H1 (cell line): ENCODE measurements at regions not wholly inside any gene's neighbourhood (a gene's known extent, or its start where the extent isn't known, plus 50 kb on each side); places are given as distances from the start of the nearest gene placed in this dataset.

Experiments used
- ASH2L ChIP-seq: fragments of 200-600, 300-600 bp; sonication (generic); IDR thresholded peaks from one replicate; pipeline ENCODE4 v1.7.1; 2017; ENCODE audit warnings: low read length
- EZH2 ChIP-seq: fragments of 200-600 bp; sonication (generic); IDR thresholded peaks from 2 replicates; pipeline ENCODE4 v1.7.1; 2012; ENCODE audit warnings: low read depth, mild to moderate bottlenecking, moderate library complexity, low read length, inconsistent platforms; ENCODE audit not compliant: severe bottlenecking
- HDAC6 ChIP-seq: IDR thresholded peaks from one replicate; pipeline ENCODE4 v1.7.1; 2012; ENCODE audit warnings: low read depth, mild to moderate bottlenecking, inconsistent platforms, low read length, moderate library complexity
- JUND ChIP-seq: IDR thresholded peaks from 2 replicates; pipeline ENCODE4 v1.6.1; 2011; ENCODE audit warnings: mild to moderate bottlenecking, improper control_type of control experiment, low read length
- POLR2A ChIP-seq, 2 experiments: IDR thresholded peaks; 1 replicate in 1 of 2; 2 replicates in 1 of 2; pipeline ENCODE4 v1.6.1; 2011; ENCODE audit warnings: low read depth in 2 of 2, low read length in 2 of 2, mild to moderate bottlenecking in 2 of 2; ENCODE audit errors: control extremely low read depth in 1 of 2
- POLR2AphosphoS5 ChIP-seq: IDR thresholded peaks from 2 replicates; pipeline ENCODE4 v1.6.1; 2011; ENCODE audit warnings: low read depth, low read length
- RAD21 ChIP-seq, 2 experiments: IDR thresholded peaks in 1 of 2; conservative IDR thresholded peaks in 1 of 2; 2 replicates each; pipeline ENCODE4 v1.6.1; 2011; ENCODE audit warnings: low read depth in 2 of 2, low read length in 2 of 2, improper control_type of control experiment in 1 of 2, inconsistent platforms in 1 of 2, mild to moderate bottlenecking in 1 of 2, moderate library complexity in 1 of 2
- RFX5 ChIP-seq: IDR thresholded peaks from 2 replicates; pipeline ENCODE4 v1.6.1; 2011; ENCODE audit warnings: low read depth, low read length, improper control_type of control experiment, borderline replicate concordance
- RNF2 ChIP-seq: fragments of 200-900, 300-1000 bp; sonication (generic); IDR thresholded peaks from 2 replicates; pipeline ENCODE4 v1.7.1; 2016; ENCODE audit warnings: borderline replicate concordance, low read depth, mild to moderate bottlenecking, antibody characterized with exemption, low read length; ENCODE audit not compliant: poor library complexity, severe bottlenecking; ENCODE audit errors: missing control alignments
- SP4 ChIP-seq: IDR thresholded peaks from 2 replicates; pipeline ENCODE4 v1.6.1; 2012; ENCODE audit warnings: low read length, inconsistent platforms
- TAF1 ChIP-seq: IDR thresholded peaks from 2 replicates; pipeline ENCODE4 v1.6.1; 2011; ENCODE audit warnings: mild to moderate bottlenecking, low read depth, low read length
- YY1 ChIP-seq: IDR thresholded peaks from 2 replicates; pipeline ENCODE4 v1.6.1; 2011; ENCODE audit warnings: low read depth, mild to moderate bottlenecking, low read length
- ZNF274 ChIP-seq: IDR thresholded peaks from 2 replicates; pipeline ENCODE4 v1.7.0; 2012; ENCODE audit warnings: low read length, borderline replicate concordance; ENCODE audit errors: extremely low read depth
- TF ChIP-seq, protein P1 (sequence below), 3 experiments: IDR thresholded peaks; 1 replicate in 2 of 3; 2 replicates in 1 of 3; pipeline versions ENCODE4 v1.5.1 to v1.6.1; 2011; ENCODE audit warnings: low read length in 3 of 3, mild to moderate bottlenecking in 3 of 3, inconsistent platforms in 2 of 3, low read depth in 1 of 3, moderate library complexity in 1 of 3; ENCODE audit not compliant: insufficient read depth in 1 of 3; ENCODE audit errors: control extremely low read depth in 1 of 3

GRCh38 chr10:3330663-3331062 is 158.1 kb upstream of the PITRM1 start:
- TF ChIP-seq, protein P1, sequence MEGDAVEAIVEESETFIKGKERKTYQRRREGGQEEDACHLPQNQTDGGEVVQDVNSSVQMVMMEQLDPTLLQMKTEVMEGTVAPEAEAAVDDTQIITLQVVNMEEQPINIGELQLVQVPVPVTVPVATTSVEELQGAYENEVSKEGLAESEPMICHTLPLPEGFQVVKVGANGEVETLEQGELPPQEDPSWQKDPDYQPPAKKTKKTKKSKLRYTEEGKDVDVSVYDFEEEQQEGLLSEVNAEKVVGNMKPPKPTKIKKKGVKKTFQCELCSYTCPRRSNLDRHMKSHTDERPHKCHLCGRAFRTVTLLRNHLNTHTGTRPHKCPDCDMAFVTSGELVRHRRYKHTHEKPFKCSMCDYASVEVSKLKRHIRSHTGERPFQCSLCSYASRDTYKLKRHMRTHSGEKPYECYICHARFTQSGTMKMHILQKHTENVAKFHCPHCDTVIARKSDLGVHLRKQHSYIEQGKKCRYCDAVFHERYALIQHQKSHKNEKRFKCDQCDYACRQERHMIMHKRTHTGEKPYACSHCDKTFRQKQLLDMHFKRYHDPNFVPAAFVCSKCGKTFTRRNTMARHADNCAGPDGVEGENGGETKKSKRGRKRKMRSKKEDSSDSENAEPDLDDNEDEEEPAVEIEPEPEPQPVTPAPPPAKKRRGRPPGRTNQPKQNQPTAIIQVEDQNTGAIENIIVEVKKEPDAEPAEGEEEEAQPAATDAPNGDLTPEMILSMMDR (IDR thresholded peaks at IDR 0.05; ENCODE audit: control extremely low read depth in 1 of 3, insufficient read depth in 1 of 3, low read depth in 1 of 3, low read length in 3 of 3), result no peak
- TF ChIP-seq TAF1, result no peak
- TF ChIP-seq SP4, result no peak
- no peak for TF ChIP-seq ZNF274
- TF ChIP-seq ASH2L, result no peak
- no peak for TF ChIP-seq EZH2
- no peak for TF ChIP-seq POLR2A (IDR thresholded peaks at IDR 0.05; ENCODE audit: control extremely low read depth in 1 of 2, low read depth in 2 of 2, low read length in 2 of 2)
- no peak for TF ChIP-seq JUND
- TF ChIP-seq HDAC6, result no peak
- no peak for TF ChIP-seq RFX5
- no peak for TF ChIP-seq POLR2AphosphoS5
- TF ChIP-seq RAD21 (IDR thresholded peaks at IDR 0.05 in 1 of 2, conservative IDR thresholded peaks at IDR 0.05 in 1 of 2; ENCODE audit: low read depth in 2 of 2, low read length in 2 of 2), result no peak
- TF ChIP-seq RNF2, result no peak
- TF ChIP-seq YY1, result no peak
